Liver (tissue), 8 donors: ENCODE measurements at regions not wholly inside any gene's neighbourhood (a gene's known extent, or its start where the extent isn't known, plus 50 kb on each side); places are given as distances from the start of the nearest gene placed in this dataset.

ENCODE experiments used
- DNase-seq: peaks from one replicate; pipeline ENCODE4 v3.0.0-alpha.2; 2017; ENCODE audit warnings: low spot score
- H3K27ac ChIP-seq, 2 donors: one replicate each; pipeline ENCODE4 v1.7.0; 2013; ENCODE audit warnings: inconsistent platforms in 2 of 2, low read length in 2 of 2, control low read depth in 1 of 2, low read depth in 1 of 2, mild to moderate bottlenecking in 1 of 2
- H3K27me3 ChIP-seq, 4 donors: one replicate each; pipeline versions ENCODE4 v1.6.1 to v1.7.0; 2013; ENCODE audit warnings: low read length in 3 of 4, inconsistent platforms in 1 of 4, mild to moderate bottlenecking in 1 of 4, moderate library complexity in 1 of 4; ENCODE audit not compliant: control insufficient read depth in 4 of 4, insufficient read depth in 4 of 4
- H3K36me3 ChIP-seq, 4 donors: one replicate each; pipeline versions ENCODE4 v1.6.1 to v1.7.0; 2013; ENCODE audit warnings: low read length in 3 of 4, mild to moderate bottlenecking in 3 of 4, low read depth in 1 of 4, moderate library complexity in 1 of 4; ENCODE audit not compliant: control insufficient read depth in 4 of 4, insufficient read depth in 3 of 4
- H3K4me1 ChIP-seq, 4 donors: one replicate each; pipeline versions ENCODE4 v1.6.1 to v1.7.0; 2013; ENCODE audit warnings: low read length in 3 of 4, mild to moderate bottlenecking in 3 of 4, moderate library complexity in 1 of 4; ENCODE audit not compliant: control insufficient read depth in 4 of 4, insufficient read depth in 4 of 4
- H3K4me3 ChIP-seq, 3 donors: one replicate each; pipeline versions ENCODE4 v1.6.1 to v1.7.0; 2013; ENCODE audit warnings: low read length in 3 of 3, control low read depth in 1 of 3, low read depth in 1 of 3, mild to moderate bottlenecking in 1 of 3
- H3K9ac ChIP-seq, 2 donors: one replicate each; pipeline ENCODE4 v1.7.0; 2013; ENCODE audit warnings: low read length in 2 of 2, mild to moderate bottlenecking in 2 of 2, moderate library complexity in 2 of 2, control low read depth in 1 of 2, low read depth in 1 of 2
- H3K9me3 ChIP-seq, 4 donors: one replicate each; pipeline versions ENCODE4 v1.6.1 to v1.7.0; 2013; ENCODE audit warnings: low read length in 3 of 4; ENCODE audit not compliant: control insufficient read depth in 4 of 4
- ATF3 ChIP-seq: IDR thresholded peaks from 2 replicates; pipeline ENCODE4 v1.6.1; 2016; ENCODE audit warnings: antibody characterized with exemption
- CTCF ChIP-seq: fragments of 150-350 bp; IDR thresholded peaks from 2 replicates; pipeline ENCODE4 v1.5.1; 2017; ENCODE audit warnings: improper control_type of control experiment, low read depth, low read length; ENCODE audit not compliant: missing input control
- EGR1 ChIP-seq, 2 donors: IDR thresholded peaks; 2 replicates each; pipeline ENCODE4 v1.6.1; 2016 to 2018; ENCODE audit warnings: antibody characterized with exemption in 2 of 2, low read depth in 2 of 2
- FOXA1 ChIP-seq: IDR thresholded peaks from 2 replicates; pipeline ENCODE4 v1.6.1; 2016; ENCODE audit warnings: antibody characterized with exemption
- FOXA2 ChIP-seq: IDR thresholded peaks from 2 replicates; pipeline ENCODE4 v1.6.1; 2016; ENCODE audit warnings: antibody characterized with exemption
- GABPA ChIP-seq, 2 donors: IDR thresholded peaks in 1 of 2; conservative IDR thresholded peaks in 1 of 2; 2 replicates each; pipeline ENCODE4 v1.6.1; 2016; ENCODE audit warnings: antibody characterized with exemption in 2 of 2, mild to moderate bottlenecking in 1 of 2, moderate library complexity in 1 of 2
- HNF4A ChIP-seq, 2 donors: conservative IDR thresholded peaks; 2 replicates each; pipeline ENCODE4 v1.6.1; 2016; ENCODE audit warnings: antibody characterized with exemption in 2 of 2, mild to moderate bottlenecking in 2 of 2
- HNF4G ChIP-seq: IDR thresholded peaks from 2 replicates; pipeline ENCODE4 v1.6.1; 2016; ENCODE audit warnings: antibody characterized with exemption
- JUND ChIP-seq, 2 donors: IDR thresholded peaks; 2 replicates each; pipeline ENCODE4 v1.6.1; 2016; ENCODE audit warnings: antibody characterized with exemption in 2 of 2
- MAX ChIP-seq: IDR thresholded peaks from 2 replicates; pipeline ENCODE4 v1.6.1; 2016; ENCODE audit warnings: antibody characterized with exemption
- NR2F2 ChIP-seq: IDR thresholded peaks from 2 replicates; pipeline ENCODE4 v1.6.1; 2016; ENCODE audit warnings: antibody characterized with exemption
- RAD21 ChIP-seq, 2 donors: IDR thresholded peaks; 2 replicates each; pipeline ENCODE4 v1.6.1; 2016; ENCODE audit warnings: antibody characterized with exemption in 2 of 2, mild to moderate bottlenecking in 2 of 2
- RXRA ChIP-seq, 2 donors: IDR thresholded peaks; 2 replicates each; pipeline ENCODE4 v1.6.1; 2017 to 2018; ENCODE audit warnings: antibody characterized with exemption in 2 of 2, mild to moderate bottlenecking in 1 of 2
- SP1 ChIP-seq: IDR thresholded peaks from 2 replicates; pipeline ENCODE4 v1.6.1; 2018; ENCODE audit warnings: antibody characterized with exemption, mild to moderate bottlenecking
- TAF1 ChIP-seq: conservative IDR thresholded peaks from 2 replicates; pipeline ENCODE4 v1.6.1; 2016; ENCODE audit warnings: antibody characterized with exemption, mild to moderate bottlenecking
- YY1 ChIP-seq: IDR thresholded peaks from 2 replicates; pipeline ENCODE4 v1.6.1; 2016; ENCODE audit warnings: antibody characterized with exemption, mild to moderate bottlenecking
- WGBS: extraction: QIAGEN DNeasy Blood & Tissue Kit; methylation state at CpG from one replicate; pipeline ENCODE4 v1.1.7; 2013; 5-methylcytosine and 5-hydroxymethylcytosine counted together
- TF ChIP-seq, protein P1 (sequence below): IDR thresholded peaks from 2 replicates; pipeline ENCODE4 v1.6.1; 2016; ENCODE audit warnings: antibody characterized with exemption
- TF ChIP-seq, protein P2 (sequence below): IDR thresholded peaks from 2 replicates; pipeline ENCODE4 v1.6.1; 2016; ENCODE audit warnings: antibody characterized with exemption, mild to moderate bottlenecking
- donor health status: healthy.
- donor health status: healthy.
- donor health status: healthy.
- donor health status: healthy.
- donor health status: healthy.

DNA sequence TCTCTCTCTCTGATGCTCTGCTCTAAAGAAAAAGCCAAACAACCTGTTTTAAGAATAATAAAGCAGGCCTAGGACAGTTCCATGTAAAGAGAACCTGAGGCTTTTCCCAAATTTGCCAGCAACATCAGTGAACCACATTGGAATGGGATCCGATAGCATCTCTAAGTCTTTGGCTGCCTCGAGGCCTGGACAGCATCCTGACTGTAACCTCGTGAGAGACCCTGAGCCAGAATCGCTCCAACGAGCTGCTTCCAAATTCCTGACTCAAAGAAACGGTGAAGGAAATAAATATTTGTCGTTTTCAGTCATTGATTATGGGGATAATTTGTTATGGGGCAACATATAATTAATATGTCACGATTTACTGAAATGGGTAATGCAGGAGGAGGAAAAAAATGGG, 1012.8 kb downstream of the ROBO2 start:
- 79% methylated on average over 8 of the region's 8 CpGs for WGBS
- peaks cover 0 to 2% (median 0%) of the 10 kb centered on the region in 4 donors for H3K36me3 ChIP-seq

GRCh38 chr3:78066287-78066686, 1026.4 kb downstream of the ROBO2 start:
- no peak overlapping the region for H3K4me3 ChIP-seq
- H3K27ac ChIP-seq: no peak overlapping the region
- H3K4me1 ChIP-seq: no peaks in the 10 kb centered on the region
- TF ChIP-seq FOXA1 (no peak), HNF4G (no peak), FOXA2 (no peak), MAX (no peak), JUND (IDR thresholded peaks at IDR 0.05) (no peak), GABPA (IDR thresholded peaks at IDR 0.05 in 1 of 2, conservative IDR thresholded peaks at IDR 0.05 in 1 of 2) (no peak), HNF4A (conservative IDR thresholded peaks at IDR 0.05) (no peak), SP1 (no peak), RXRA (IDR thresholded peaks at IDR 0.05) (no peak), EGR1 (IDR thresholded peaks at IDR 0.05; ENCODE audit: low read depth in 2 of 2) (no peak), NR2F2 (no peak), CTCF (no peak), RAD21 (IDR thresholded peaks at IDR 0.05) (no peak), ATF3 (no peak), YY1 (no peak), TAF1 (no peak)
- TF ChIP-seq, protein P1, sequence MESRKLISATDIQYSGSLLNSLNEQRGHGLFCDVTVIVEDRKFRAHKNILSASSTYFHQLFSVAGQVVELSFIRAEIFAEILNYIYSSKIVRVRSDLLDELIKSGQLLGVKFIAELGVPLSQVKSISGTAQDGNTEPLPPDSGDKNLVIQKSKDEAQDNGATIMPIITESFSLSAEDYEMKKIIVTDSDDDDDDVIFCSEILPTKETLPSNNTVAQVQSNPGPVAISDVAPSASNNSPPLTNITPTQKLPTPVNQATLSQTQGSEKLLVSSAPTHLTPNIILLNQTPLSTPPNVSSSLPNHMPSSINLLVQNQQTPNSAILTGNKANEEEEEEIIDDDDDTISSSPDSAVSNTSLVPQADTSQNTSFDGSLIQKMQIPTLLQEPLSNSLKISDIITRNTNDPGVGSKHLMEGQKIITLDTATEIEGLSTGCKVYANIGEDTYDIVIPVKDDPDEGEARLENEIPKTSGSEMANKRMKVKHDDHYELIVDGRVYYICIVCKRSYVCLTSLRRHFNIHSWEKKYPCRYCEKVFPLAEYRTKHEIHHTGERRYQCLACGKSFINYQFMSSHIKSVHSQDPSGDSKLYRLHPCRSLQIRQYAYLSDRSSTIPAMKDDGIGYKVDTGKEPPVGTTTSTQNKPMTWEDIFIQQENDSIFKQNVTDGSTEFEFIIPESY: no peak
- TF ChIP-seq, protein P2, sequence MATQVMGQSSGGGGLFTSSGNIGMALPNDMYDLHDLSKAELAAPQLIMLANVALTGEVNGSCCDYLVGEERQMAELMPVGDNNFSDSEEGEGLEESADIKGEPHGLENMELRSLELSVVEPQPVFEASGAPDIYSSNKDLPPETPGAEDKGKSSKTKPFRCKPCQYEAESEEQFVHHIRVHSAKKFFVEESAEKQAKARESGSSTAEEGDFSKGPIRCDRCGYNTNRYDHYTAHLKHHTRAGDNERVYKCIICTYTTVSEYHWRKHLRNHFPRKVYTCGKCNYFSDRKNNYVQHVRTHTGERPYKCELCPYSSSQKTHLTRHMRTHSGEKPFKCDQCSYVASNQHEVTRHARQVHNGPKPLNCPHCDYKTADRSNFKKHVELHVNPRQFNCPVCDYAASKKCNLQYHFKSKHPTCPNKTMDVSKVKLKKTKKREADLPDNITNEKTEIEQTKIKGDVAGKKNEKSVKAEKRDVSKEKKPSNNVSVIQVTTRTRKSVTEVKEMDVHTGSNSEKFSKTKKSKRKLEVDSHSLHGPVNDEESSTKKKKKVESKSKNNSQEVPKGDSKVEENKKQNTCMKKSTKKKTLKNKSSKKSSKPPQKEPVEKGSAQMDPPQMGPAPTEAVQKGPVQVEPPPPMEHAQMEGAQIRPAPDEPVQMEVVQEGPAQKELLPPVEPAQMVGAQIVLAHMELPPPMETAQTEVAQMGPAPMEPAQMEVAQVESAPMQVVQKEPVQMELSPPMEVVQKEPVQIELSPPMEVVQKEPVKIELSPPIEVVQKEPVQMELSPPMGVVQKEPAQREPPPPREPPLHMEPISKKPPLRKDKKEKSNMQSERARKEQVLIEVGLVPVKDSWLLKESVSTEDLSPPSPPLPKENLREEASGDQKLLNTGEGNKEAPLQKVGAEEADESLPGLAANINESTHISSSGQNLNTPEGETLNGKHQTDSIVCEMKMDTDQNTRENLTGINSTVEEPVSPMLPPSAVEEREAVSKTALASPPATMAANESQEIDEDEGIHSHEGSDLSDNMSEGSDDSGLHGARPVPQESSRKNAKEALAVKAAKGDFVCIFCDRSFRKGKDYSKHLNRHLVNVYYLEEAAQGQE: no peak
- no peaks in the 10 kb centered on the region for H3K36me3 ChIP-seq
- H3K27me3 ChIP-seq: peaks cover 0 to 2% (median 0%) of the 10 kb centered on the region in 4 donors
- no peaks in the 10 kb centered on the region for H3K9me3 ChIP-seq
- H3K9ac ChIP-seq: no peak overlapping the region
- WGBS: 83% methylated on average over 5 of the region's 5 CpGs
- no peak for DNase-seq

More for the DNA sequence above, 1012.8 kb downstream of the ROBO2 start:
- TF ChIP-seq MAX: no peak
- H3K27ac ChIP-seq: no peak overlapping the region
- no peak for DNase-seq
- no peak overlapping the region for H3K4me3 ChIP-seq
- H3K27me3 ChIP-seq: peaks cover 0 to 1% (median 0%) of the 10 kb centered on the region in 4 donors
- H3K4me1 ChIP-seq: peaks cover 0 to 6% (median 0%) of the 10 kb centered on the region in 4 donors
- H3K9ac ChIP-seq: no peak overlapping the region
- H3K9me3 ChIP-seq: no peaks in the 10 kb centered on the region
